GM19395 (cell line): ENCODE measurements at regions not wholly inside any gene's neighbourhood (a gene's known extent, or its start where the extent isn't known, plus 50 kb on each side); places are given as distances from the start of the nearest gene placed in this dataset.

Experiments
- ATAC-seq: cut with Tn5 transposase; IDR thresholded peaks from one replicate; pipeline ENCODE4 v1.9.1; 2021; ENCODE audit warnings: mild to moderate bottlenecking, moderate library complexity; ENCODE audit not compliant: unreplicated experiment

DNA sequence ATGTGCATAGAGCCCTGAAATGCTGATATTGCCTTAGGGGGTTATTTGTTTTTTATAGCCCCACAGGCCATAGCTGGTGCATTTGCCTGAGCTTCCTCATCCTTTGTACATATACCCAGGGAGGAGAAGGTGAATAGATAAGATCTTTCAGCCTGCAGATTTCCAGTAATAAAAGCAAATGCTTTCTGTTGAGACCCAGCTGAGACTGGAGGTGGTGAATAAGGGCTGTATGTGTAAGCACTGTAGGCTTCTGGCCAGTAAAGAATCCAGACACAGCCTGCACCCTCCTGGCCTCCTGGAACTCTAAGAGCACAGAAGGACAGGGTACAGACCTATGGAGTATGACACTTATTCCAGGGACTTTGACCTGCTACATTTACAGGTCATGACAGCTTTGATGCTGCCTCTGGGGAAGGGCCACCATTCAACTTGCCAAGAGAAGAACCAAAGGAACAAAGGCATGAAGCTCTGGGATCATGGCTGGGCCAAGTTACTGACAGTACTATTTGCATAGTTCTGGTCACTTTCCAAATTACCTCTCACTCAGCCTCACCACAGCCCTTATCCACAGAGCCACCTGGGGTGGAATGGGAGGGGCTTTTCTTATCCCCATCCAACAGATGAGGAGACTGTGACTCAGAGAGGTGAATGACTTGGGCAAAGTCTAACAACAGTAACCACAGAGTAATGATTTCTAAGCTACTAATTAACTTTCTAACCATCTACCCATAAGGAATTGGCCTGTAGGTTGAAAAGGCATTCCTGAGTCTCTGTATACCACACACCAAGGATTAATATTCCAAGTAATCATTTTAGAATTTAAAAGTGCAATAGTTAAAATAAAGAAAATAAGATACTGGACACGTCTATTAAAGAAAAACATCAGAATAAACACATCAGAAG, 604.5 kb upstream of the KLF4 start:
- no peak for ATAC-seq

DNA sequence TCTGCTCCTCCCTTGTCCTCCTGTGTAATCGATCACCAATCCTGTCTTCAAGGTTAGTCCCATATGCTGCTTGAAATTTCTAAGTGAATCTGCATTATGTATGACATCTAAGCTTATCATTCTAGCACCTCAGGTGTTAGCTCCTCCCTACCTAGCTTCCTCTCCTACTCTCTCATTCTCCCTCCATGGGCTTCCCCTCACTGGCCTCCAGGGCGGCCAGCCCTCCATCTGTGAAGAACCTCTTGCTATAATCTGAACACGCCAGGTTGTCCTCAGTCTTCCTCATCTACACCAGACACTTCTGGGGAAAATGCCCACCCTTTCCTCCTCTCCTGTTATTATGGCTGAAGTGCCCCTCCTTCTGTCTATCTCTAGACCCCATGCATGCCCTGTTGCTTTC, 599.3 kb upstream of the KLF4 start:
- ATAC-seq, result no peak

DNA sequence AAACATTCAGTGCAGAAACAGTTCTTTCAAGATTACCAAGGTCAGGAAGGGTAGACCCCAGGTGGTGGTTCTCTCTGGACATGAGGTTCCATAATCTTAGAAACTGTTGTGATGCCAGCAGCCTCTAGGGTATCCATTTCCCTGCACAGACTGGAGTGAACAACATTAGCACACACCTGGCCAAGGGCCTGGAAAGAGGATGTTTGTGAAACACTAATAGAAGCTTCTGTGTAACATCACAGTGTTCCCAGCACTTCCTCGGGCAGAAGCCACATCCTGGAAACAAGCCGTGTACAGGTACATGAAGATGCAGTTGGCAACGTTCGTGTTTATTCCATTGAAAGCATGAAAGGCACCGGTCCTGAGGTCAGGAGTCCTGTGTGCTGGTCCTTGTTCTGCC, 598.2 kb upstream of the KLF4 start:
- ATAC-seq, result no peak

DNA sequence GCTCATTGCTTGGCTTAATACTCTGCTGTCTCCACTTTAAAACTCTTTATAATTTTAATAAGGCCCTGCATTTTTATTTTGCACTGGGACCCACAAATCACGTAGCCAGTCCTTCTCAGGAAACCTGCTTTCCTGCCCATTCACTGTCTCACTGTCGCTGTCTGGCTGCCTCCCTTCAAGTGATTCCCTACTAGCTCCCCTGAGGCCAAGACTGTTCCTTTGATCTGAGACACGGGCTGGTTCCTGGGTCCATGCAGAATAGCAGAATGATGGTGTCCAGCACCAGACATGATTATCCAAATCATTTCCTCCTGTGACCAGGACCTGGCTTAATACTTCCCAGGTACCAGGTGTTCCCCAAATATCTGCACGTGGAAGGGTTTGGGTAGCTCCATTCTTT, 597.1 kb upstream of the KLF4 start:
- ATAC-seq, result no peak

DNA sequence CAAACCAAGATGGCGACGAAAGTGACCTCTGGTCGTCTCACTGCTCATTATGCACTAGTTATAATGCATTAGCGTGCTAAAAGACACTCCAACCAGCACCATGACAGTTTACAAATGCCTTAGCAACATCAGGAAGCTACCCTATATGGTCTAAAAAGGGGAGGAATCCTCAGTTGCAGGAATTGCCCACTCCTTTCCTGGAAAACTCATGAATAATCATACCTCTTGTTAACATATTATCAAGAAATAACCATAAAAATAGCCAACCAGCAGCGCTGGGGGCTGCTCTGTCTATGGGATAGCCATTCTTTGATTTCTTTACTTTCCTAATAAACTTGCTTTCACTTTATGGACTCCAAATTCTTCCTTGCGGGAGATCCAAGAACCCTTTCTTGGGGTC, 595.7 kb upstream of the KLF4 start:
- ATAC-seq, result no peak

DNA sequence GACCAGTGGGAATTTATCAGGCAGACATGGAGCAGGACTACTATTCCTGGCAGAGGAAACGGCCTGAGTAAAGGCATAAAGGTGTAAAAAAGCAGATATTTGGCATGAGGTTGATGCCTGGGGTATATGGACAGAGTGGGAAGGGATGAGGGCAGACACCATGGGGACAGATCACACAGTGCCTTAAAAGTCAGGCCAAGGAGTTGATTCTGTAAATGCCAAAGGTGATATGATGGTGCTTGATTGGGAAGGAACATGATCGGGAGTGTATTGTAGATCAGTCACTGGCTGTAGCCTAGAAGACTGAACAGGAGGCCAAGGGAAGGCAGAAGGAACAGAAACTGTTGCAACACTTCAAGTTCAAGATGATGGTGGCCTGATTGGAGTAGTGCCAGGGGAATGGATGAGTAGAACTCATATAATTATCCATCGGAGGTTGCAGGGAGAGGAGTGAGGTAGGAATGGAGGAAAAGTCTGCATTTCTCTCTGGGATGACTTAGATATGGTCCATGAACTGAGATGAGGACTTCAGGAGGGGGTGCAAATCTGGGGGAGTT, 594.3 kb upstream of the KLF4 start:
- ATAC-seq, result no peak

DNA sequence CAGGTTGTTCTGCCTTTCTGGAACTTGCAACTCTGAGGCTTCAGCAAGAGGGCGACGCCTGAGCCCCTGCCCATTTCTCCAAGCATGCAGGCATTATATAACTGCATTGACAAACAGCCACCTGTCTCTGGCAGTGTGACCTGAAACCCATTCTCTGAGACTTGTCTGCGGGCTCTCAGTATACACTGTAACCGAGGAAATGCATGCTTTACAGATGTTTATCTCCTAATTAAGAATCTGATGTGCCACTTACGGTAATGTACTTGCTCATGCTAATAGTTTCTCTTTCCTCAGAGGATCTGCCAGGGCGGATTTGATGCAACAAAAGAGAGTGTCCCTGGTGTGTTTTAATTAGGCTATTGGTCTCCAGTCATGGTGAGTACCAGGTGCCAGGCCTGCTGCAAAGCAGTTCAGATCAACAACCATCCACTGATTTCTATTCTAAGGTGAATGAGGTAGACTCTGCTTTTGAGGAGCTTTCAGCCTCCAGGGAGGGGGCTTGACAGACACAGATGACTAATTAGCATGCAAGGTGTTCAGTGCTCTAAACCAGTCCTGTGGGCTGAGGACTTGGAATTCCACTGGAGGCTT, 593.7 kb upstream of the KLF4 start:
- ATAC-seq, result no peak

DNA sequence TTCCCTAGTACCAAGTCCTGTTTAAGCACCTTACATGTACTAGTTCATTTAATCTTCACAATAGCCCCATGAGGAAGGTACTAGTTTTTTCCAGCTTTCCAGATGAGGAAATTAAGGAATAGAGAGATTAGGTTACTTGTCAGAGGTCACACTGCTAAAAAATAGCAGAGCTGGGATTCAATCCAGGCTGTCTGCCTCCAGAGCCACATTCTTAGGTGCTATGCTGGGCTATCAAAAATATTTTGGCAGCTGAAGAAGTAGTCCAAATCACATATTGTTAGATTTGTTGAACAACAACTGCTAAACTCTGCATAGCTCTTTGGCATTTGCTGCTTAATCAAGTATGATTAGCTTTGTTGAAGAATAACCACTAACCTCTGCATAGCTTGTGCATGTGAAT, 591.5 kb upstream of the KLF4 start:
- ATAC-seq, result no peak

DNA sequence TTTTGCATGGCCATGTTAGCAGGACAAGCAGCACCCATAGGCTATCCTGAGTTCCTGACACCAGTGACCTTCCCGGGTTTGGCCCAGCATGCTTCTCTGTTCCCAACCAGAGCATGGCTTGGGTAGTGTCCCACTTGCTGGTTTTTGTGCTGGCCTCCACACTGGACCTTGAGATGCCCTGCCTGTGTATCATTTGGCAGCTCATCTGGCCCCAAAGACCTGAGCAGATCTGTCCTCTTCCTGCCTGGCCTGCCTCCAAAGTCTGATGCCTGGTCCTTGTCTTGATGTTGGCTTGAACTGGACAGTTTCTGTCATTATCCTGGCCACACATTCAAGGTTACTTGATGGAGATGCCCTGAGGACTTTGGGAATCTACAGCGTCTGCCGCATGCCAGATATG, 590.7 kb upstream of the KLF4 start:
- ATAC-seq, result no peak

DNA sequence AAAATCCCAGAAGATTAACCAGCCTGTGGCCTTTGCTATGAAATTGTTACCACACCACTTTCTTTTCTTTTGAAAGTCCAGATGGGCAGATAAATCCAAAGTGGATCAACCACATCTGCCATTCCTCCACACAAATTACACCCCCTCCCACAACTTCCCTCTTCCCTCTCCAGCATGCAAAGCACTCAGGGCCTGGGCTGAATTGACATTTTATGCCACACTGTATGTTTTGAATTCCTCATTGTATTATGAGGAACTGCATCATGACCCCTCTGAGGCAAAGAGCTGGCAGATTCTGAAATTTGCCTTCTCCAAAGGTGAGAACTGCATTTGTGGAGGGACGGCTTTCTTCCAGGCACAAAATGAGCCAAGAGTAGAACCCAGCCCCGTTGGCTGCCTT, 589.2 kb upstream of the KLF4 start:
- no peak for ATAC-seq

DNA sequence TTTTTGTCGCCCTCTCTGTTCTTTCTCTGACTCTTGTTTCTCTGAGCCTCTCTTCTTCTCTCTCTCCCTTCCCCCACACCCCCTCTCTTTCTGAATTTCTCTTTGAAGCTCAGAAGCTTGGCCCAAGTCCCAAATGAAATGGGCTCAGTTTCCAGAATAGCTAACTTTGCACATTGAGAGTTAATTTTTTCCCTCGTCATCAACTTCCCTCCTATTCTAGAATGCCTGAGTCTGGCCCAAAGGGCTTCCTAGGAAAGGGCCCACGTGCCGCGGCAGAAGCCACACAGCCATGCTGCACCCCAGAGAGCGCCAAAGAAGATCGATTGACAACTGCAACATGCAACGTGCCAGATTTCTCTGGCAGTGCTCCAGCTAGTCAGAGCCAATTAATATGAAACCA, 588.8 kb upstream of the KLF4 start:
- ATAC-seq, result no peak

DNA sequence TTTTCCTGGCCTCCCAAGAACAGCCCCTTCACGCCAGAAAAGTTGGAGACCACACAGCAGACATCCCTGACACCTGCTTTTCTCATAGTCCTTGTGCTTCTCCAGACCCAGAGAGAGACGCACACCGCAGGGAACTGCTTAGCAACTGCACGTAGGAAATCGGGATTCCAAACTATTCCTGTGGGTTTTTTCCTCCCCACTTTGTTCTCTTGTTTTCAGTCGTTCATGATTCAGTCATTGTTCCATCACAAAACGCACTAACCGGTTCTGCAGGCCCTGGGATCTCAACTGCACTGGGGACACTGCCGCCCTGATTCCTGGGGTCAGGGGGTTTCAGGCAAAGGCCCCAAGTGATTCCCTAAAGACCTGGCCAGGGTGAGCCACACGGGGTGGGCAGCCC, 588.0 kb upstream of the KLF4 start:
- ATAC-seq, result no peak

DNA sequence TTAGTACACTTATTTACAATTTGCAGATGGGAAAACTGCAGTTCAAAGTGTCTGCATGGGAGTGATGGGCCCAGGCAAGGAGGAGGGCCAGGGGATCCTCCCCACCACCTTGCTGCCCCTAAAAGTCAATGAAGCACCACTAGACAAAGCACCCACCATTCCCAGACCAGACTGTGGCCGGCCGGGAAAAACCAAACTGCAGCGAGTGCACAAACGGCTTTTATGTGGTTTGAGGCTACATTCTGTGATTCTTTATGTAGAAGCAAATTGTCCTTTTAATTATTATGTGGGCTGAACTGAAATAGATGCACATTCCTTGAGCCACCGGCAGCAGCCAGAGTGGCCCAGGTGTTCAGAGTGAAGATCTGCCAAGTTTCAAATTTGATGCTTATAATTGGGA, 585.3 kb upstream of the KLF4 start:
- ATAC-seq, result no peak

DNA sequence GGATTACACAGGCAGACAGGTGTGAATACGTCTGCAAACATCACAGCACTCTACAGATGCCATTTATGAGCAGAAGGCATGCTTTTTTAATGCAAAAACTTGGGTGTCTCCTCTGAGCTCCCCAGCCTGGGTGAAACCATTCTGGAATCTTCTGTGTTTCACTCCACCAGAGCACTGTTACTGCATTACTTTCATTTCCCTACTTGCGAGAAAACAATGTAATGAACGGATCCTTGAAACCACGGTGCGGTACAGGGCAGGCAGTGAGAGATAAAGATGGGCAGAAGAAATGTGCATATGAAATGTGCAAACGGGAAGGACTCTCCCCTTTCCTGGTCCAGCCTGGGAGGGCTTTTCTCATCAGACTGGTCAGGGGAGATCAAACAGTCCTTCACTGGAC, 584.3 kb upstream of the KLF4 start:
- no peak for ATAC-seq

DNA sequence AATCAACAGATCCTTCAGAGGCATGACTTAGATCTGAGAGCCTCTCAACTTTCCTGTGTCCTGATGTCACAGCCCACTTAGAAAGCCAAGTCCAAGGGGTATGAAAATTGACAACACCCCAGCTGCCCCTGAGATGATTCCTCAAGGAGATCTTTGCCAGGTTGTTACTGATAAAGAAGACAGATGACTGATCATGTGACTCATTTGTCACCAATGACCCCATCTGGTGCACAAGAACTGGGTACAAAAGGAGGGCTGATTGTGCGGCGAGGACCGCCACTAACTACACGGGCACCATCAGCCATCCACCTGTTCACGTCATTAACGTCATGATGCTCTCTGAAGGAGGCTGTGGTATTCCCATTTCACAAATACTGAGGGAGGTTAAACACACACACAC, 583.2 kb upstream of the KLF4 start:
- no peak for ATAC-seq

DNA sequence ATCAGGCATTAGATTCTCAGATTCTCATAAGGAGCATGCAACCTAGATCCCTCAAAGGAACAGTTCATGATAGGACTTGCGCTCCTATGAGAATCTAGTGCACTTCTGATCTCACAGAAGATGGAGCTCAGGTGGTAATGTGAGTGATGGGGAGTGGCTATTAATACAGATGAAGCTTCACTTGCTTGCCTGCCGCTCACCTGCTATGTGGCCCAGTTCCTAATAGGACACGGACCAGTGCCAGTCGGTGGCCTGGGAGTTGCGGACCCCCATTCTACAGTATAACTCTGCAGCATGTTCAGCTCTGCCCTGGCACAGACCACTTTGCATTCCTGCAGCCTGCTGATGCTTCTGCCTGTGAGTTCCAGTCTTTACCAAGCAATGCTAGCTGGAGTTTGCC, 581.3 kb upstream of the KLF4 start:
- no peak for ATAC-seq

DNA sequence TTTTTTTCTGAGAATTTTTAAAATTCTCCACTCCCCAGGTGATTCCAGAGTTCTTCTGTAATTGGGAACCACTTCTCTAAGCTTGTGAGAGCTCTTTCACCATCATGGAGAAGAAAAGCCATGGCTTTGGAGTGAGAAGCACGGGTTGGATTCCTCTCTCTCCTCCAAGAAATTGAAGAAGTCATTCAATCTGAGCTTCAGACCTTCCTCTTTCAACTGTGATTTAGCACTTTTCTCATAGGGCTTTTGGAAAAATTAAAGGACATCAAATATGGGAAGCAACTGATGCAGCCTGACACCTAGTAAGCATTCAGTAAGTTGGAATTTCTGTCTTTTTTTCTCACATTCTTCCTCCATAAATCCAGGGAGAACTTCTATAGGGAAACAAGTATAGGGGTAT, 580.4 kb upstream of the KLF4 start:
- no peak for ATAC-seq

DNA sequence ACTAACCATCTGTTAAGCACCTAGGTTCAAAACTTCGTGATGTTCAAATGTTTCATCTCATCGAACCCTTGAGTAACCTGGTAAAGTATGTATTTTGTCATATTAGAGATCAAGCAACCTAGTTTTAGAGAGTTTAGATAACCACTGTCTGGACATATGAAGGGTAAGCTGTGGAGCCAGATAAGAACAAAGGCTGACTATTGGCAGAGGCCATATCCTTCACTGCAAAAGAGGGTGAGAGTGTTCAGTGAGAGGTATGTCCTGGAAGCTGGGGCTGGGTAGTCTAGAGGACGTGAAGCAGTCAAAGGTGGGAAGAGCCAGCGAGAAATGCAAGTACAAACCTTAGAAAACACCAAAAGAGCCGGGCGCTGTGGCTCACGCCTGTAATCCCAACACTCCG, 573.1 kb upstream of the KLF4 start:
- ATAC-seq, result no peak

DNA sequence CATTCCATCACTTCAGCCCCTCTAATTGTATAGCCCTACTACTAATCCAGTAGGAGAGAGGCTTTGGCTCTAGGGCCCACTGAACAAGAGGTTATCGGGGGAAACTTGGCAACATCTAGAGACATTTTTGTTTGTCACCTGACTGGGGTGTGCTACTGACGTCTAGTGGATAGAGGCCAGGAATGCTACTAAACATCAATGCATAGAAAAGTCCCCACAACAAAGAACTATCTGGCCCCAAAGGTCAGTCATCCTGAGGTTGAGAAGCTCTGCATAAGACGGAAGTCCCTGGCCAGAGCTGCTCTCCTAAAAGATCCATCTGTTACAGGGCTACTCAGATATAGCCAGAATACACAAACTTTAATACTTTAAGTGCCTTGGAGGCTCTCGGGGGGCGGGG, 570.6 kb upstream of the KLF4 start:
- no peak for ATAC-seq

DNA sequence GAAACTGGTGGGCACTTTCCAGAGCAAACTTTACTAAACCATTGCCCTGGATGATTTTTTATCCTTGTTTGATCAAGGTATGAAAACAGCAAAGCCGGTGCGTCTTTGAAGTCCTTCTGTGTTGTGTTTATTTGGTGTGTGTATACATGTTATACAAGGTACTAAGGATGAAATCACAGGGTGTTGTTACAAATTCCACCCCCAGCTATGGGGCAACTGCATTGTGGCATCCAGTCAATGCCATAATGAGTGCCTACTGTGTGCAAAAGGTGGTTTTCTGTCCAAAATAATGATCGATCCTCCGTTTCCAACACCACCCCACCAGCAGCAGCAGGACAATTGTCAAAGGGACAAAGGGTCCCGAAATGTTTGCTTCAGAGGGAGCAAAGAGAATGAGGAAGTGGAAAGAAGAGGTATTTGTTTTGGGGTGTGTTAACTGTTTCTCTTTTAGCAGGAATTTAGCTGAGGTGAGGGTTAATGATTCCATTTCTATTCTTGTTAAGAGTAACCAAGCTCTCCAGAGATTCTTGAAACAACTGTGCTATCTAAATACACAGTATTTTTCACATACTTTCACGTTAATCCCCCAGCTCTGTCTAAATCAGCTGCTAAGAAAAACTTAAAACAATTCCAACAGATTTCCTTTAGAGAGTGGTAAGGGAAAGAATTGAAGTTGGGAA, 568.7 kb upstream of the KLF4 start:
- ATAC-seq, result no peak

DNA sequence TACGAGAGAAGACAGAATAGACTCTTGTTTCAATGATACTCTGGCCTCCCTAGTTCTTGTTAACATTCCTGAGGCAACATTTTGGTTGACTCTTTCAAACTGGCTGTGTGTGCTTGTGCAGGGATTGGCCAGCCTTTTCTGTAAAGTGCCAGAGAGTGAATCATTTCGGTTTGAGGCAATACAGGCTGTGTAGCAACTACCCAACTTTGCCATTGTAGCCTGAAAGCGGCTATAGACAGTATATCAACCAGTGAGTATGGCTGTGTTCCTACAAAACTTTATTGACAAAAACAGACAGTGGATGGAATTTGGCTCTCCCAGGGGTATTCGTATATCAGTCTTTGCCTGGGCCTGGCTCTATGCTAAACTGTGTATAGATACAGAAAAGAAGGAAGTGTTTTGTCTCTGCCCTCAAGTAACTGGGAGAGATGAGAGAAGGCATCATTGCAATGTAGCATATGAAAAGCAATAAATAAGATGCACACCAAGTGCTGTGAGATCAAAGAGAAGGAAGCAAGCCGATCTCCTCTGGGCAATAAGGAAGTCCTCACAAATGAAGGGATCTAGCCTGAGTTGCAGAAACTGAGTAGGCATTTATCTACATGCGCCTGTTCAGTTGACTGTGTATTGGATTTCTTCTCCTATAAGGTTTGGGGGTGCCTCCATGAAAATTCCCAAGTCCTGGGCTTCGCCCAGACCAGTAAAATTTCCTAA, 568.0 kb upstream of the KLF4 start:
- ATAC-seq, result no peak
